ENCODE measurements at regions not wholly inside any gene's neighbourhood (a gene's known extent, or its start where the extent isn't known, plus 50 kb on each side); places are given as distances from the start of the nearest gene placed in this dataset.
A peak's percentile ranks its signal among the peaks of the same experiment; 100 is the strongest.

DNA sequence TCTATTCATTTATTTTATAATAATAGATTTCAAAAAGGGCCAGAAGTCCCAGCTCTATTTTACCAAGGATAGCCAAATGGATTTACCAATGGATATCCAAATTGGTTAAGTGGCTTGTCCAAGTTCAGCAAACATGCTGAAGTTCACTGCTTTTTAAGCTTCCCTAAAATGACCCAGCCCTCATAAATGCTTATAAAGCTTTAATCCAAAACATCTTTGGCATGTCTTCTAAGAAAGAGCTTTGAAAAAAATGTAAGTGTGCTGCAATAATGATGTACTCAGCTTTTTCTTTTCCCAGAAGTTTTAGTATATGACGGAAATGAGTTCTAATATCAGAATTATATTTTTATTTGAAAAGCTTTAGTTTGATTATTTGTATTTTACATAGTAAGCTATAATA is 451.5 kb upstream of the ADAMTS5 start:
- intact Hi-C loops (cut with DNase I) = no loop called here
- no peak for ATAC-seq
- no peak for DNase-seq

DNA sequence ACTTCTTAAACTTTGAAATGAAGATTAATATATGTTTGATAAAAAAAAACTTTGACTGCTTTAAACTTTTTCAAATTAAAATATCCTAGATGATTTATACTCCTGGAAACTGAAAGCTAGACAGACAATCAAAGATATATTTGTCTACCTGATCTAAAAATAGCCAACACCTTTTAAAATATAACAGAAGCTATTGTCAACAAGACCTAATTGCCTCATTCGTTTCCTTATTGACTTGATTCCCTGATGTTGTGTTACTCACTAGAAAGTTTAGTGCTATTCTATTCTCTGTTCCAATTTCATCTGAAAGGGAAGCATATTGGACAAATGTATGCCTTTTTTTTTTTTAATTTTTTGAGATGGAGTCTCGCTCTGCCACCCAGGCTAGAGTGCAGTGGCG is 445.6 kb upstream of the ADAMTS5 start:
- intact Hi-C loops (cut with DNase I) = no loop called here
- DNase-seq (no peak), ATAC-seq (no peak)

DNA sequence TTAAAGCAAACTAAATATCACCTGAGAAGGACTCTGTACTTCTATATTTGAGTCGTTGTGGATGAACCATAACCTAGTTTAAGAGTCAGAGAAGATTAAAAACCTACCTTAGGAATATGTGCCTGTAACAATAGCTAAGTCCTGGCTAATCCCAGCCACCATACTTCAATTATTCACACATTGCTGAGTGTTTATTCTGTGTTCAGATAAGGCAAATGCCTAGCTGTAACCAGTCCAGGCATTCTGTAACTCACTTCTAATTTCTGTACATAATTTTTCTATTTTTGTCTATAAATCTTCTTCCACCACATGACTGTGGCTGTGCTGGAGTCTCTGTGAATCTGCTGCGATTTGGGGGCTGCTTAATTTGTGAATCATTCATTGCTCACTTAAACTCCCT is 441.9 kb upstream of the ADAMTS5 start:
- ATAC-seq = no peak
- intact Hi-C loops (cut with DNase I) = no loop called here
- DNase-seq = no peak

DNA sequence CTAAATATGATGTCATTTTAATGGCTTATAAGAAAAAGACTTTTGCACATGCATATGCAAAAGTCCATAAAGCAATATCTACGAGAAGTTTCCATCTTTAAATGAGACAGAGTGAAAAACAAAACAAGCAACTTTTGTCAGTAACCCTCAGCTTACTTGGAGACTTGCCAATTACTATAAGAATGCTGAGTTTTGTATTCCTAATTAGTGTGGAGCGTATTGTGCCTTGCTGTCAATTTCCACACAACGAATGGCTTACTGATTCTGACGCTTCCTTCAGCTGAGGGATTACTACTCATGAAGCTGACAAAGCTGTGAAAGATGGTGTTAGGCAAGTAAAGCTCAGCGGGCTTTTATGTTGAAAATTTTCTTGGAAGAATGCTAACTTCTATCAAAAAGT is 440.4 kb upstream of the ADAMTS5 start:
- intact Hi-C loops (cut with DNase I) = no loop called here
- DNase-seq (no peak), ATAC-seq (peak in 1 of 2 donors; percentile 63)

DNA sequence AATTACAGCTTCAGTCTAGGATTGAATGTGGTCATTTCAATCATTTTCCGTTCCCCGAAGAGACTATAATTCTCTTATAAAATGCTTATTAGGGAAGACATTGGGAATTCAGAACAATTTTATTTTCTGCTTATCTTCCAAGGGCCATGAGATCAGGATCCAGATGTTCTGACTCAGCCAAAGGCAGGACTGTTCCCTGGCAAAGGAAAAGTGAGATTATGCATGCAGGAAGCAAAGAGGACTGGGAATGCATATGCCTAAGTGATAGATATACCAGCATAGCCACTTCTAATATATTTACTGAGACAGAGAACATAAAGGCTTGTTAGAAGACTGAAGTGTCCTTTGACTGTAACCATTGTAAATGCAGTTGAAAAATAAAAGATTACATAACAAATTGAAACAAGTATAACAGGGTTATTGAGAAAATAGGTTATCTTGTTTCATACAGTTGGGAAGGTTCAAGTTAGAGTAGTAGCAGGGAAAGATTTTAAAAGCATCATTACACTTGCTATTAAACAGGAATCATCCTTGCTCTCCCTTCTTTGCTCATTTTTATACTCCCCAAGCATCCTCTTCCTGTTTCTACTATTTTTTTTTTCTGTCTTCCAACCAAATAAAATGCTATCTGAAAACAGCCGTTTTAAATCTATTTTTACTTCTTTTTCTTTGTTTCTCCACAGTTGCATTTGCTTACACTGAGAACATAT is 439.6 kb upstream of the ADAMTS5 start:
- ATAC-seq (peak in 1 of 2 donors; percentile 72), DNase-seq (no peak)
- intact Hi-C loops (cut with DNase I) = no loop called here

DNA sequence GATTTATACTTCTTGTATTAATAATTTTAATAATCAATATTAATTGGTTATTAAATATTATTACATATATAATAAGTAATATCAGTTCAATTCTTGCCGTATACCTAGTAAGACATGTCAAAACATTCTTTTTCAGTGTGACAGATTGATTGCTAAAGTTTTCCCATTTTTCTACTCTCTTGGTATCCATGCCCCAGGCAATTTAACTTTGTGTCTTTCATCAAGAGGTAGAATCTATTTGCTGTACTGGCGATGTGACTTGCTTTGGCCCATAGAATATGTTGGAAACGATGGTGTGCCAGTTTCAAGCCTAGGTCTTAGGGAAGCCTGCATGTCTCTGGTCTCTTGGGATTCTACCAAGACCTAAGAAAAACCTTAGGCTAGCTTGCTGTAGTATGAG is 436.1 kb upstream of the ADAMTS5 start:
- DNase-seq (no peak), ATAC-seq (no peak)
- intact Hi-C loops (cut with DNase I) = no loop called here

GRCh38 chr21:27400045-27400444 is 433.2 kb upstream of the ADAMTS5 start:
- DNase-seq (no peak), ATAC-seq (no peak)

DNA sequence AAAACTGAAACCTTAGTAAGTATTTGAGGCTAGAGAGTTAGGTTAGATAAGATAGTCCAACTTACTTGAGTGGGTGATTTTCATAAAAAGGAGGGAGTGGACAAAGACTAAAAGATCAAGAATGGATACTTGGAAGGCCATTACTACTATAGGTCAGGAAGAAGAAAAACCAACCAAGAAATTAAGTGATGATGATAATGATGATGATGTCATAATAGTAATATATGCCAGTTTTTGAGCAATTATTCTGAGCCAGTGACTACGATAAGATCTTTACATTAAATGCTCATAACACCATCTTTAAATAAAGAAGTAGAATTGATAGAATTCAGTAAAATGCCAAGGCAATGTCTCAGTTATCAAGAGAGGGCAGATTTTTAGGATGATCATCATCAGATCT is 430.7 kb upstream of the ADAMTS5 start:
- no peak for ATAC-seq
- intact Hi-C loops (cut with DNase I) = no loop called here
- DNase-seq = no peak

More at GRCh38 chr21:27400045-27400444, 433.2 kb upstream of the ADAMTS5 start:
- intact Hi-C loops (cut with DNase I) = no loop called here

GRCh38 chr21:27393726-27394125 is 426.8 kb upstream of the ADAMTS5 start:
- no peak for DNase-seq
- ATAC-seq = no peak
- intact Hi-C loops (cut with DNase I) = no loop called here

DNA sequence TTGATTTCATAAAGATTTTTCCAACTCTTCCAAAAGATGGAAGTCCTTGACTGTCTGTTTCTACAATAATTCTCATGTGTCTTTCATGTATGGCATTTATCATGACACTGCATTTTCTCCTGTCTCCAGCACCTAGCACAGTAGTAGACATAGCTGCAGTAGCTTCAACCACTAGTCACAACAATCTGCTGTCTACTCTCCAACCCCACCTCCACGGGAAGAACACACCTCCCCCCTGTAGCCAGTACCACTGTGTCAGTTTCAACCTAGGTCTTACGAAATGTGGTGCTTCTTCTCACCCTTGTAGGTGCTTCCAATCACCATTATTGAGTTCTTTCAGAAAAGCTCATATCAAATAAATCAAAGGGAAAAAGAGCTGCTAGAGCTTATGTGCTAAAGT is 425.1 kb upstream of the ADAMTS5 start:
- DNase-seq = no peak
- no peak for ATAC-seq
- intact Hi-C loops (cut with DNase I) = no loop called here

DNA sequence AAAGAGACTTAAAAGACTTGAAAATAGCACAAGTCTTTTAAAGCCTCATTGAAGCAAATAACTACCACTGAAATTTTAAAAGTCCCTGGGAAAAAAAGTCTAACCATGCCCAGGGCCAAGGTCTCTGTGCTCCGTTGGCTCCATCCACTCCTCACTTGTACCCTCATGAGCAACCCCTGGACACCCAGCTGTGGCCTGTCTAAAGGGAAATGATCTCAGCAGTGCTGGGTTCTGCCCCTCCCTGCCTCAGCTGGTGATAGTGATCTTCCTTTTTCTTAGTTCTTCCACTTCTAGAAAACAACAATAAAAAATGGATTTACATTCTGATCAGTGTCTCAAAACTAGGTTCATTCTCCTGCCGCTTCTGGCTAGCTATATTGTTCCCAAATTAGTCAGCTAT is 423.5 kb upstream of the ADAMTS5 start:
- DNase-seq (no peak), ATAC-seq (no peak)
- intact Hi-C loops (cut with DNase I) = no loop called here

DNA sequence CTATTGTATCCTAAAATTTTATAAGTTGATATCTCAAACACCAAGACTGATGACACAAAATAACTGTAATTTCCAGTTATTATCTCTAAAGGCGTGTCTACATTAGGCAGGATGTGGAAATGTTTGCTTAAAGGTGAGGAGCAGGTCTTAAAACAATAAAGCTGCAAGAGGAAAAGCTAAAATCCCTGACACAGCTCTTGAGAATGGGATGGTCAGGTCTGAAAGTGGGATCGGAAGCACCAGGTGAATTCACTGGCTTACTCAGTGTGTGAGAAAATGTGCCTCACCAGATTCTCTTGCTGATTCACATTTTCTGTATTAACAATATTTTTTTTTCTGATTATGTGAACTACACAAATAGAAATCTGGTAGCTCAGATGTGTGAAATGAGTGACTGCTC is 421.9 kb upstream of the ADAMTS5 start:
- no peak for DNase-seq
- intact Hi-C loops (cut with DNase I) = no loop called here
- ATAC-seq = no peak

DNA sequence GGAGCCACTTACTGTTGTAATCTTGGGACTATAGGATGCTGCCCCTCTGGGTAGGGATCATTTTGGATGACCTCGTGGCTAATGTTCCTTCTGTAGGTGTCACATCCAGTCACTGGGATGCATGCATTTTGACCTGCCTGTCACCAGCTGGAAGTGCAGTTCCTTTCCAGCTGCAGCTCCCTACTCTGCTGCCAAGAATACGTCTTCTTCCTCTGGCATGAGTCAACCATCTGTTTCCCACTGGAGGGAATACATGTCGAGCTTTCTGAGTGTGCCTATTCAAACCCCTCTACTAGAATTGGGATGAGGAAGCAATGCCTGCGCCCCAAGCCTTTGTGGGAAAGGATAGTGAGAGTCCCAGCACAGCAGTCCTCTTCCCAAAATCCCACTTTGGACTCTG is 415.5 kb upstream of the ADAMTS5 start:
- ATAC-seq (peak in 1 of 2 donors; percentile 31), DNase-seq (no peak)
- intact Hi-C loops (cut with DNase I) = no loop called here

DNA sequence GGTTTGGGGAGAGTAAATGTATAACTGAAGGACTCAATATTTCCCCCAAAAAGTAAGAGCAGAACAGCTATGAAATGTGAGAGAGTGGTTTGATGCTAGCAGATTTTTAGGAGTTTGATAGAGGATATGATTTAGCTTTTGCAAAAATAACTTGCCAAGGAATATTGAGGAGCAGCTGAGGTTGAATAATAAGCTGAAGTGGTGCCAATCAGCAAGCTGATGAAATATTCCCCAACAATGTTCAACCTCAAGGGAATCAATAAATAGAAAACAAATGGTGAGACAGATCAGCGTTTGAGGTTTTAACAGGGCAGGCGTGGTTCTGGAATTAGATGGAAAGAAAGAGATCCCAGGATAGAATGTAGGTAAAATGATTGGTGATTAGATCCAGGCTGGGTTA is 413.4 kb upstream of the ADAMTS5 start:
- intact Hi-C loops (cut with DNase I) = no loop called here

DNA sequence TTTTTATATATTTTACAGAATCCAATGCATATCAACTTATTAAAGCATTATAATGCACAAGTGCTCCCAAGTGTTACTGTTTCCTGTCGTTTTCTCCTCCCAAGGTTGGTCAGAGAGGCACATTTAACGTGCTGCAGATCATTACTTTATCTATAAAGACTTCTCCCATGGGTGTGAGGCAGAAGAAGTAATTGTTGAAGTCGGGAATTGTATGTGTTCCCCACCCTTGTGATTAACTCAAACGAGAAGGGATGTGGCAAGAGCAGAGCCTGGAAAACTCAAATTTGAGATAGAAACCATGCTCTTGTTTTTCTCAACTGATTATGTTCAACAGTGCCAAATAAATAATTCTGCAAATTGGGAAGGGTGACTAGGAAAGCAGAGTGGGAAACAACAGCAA is 412.5 kb upstream of the ADAMTS5 start:
- DNase-seq (no peak), ATAC-seq (no peak)
- intact Hi-C loops (cut with DNase I) = no loop called here

More for the DNA sequence above, 413.4 kb upstream of the ADAMTS5 start:
- DNase-seq (no peak), ATAC-seq (no peak)

GRCh38 chr21:27372381-27372780 is 405.5 kb upstream of the ADAMTS5 start:
- DNase-seq (no peak), ATAC-seq (no peak)
- intact Hi-C loops (cut with DNase I) = no loop called here

DNA sequence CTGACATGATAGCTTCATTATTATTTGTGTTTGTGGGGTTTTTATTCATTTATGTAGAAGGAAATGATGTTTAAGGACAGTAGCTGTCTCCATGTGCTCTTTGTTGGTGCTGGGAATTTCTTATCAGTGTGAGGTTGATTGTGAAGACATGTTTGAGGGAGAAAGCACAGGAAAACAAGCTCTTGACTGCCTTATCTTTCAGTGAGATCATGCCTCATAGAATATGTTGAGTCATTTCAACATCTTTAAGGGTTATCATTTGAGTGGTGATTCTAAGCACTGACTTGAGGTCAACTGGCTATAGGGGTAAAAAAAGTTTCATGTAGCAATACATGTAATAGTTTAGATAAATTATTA is 405.1 kb upstream of the ADAMTS5 start:
- DNase-seq = no peak
- intact Hi-C loops (cut with DNase I) = no loop called here
- ATAC-seq = peak in 1 of 2 donors; percentile 60

DNA sequence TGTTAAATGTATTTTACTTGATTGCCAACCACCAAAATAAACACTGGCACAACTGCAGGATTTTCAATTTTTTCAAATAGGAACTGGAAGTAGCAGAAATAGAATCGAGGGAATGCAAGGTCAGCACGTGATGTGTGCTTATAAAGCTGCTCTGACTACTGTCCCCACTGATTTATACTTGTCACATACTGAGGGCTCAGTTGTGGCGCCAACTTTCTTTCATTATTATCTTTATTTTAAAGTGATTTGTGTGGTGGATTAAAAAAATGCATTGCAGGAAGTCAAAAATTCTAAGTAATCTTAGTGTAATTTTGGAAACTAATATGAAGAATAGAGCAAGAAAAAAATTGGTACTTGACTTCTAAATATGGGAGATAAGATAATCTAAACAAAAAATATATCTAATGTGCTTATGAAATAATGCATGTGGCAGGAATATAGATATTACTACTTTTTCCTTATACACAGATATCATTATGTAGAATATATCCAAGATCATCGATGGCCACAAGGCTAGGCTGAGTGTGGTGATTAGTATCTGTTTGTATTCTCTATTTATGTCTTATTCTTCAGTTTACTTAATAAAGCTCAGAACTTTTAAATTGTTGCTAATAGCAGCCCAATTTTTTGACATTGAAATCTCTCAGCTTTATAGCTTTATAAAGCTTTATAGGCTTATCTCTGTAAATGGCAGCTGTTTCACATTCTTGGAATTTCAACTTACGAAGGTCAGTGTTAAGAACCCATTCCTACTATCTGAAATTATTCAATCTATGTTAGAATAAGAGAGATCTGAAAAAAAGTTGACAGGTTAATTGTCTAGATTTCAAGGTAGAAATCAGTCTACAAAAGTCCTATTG is 404.5 kb upstream of the ADAMTS5 start:
- no peak for DNase-seq
- ATAC-seq = peak; percentile 57 to 63
- intact Hi-C loops (cut with DNase I) = no loop called here

DNA sequence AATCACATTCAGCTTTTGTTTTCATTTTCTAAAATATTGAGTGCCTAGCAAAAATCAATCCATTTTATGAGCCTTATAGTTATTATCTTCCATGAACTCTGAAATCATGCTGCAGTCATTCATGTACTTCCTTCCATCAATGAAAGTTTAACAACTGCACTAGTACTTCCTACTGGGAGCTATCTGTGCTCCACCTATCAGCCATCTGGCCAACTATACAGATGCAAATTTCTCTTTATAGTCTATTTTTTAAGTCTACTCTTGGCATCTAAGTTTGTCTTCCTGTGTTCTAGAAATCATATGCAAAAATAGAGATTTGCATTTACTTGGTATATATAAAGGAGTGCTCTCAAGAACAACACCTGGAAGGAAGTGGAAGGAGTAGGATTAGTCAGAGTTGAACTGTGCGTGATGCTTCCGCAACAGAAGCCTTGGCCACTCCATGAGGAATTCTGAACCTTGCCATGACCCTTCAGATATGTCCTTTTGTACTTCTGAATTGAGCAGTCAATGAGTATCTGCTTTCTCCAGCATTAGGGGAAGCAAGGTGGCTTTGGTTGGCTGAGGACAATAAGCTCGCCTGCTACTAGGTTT is 403.2 kb upstream of the ADAMTS5 start:
- DNase-seq (no peak), ATAC-seq (peak in 1 of 2 donors; percentile 23)
- intact Hi-C loops (cut with DNase I) = no loop called here

DNA sequence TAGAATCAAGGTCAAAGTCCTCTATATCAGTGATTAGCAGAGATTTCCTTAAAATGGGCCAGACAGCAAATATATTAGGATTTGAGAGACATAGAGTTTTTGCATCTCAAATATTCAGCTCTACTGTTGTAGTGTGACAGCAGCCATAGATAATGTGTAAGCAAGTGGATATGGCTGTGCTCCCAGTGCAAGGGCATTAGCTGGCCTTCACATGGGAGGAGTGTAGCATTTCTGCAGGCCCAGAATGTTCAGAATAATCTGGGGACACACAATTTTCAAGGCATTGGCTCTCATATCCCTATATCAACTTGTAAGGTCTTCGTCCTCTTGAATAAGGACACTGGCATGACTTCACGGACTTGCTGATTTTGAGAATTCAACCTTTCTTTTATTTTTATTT is 402.3 kb upstream of the ADAMTS5 start:
- DNase-seq (no peak), ATAC-seq (no peak)
- intact Hi-C loops (cut with DNase I) = no loop called here

Measured in left cardiac atrium (tissue), 4 donors.